ENCODE measurements at regions not wholly inside any gene's neighbourhood (a gene's known extent, or its start where the extent isn't known, plus 50 kb on each side); places are given as distances from the start of the nearest gene placed in this dataset.

GRCh38 chr22:48404801-48405447 is 1422.7 kb downstream of the BRD1 start:
- no peak for TF ChIP-seq POLR2A (IDR thresholded peaks at IDR 0.05)
- no peak for TF ChIP-seq POLR2AphosphoS5 (IDR thresholded peaks at IDR 0.05)

All from spleen (tissue), 3 donors.